CD4-positive, alpha-beta T cell treated with Interleukin-21 for 1 hour (primary cell): ENCODE measurements at regions not wholly inside any gene's neighbourhood (a gene's known extent, or its start where the extent isn't known, plus 50 kb on each side); places are given as distances from the start of the nearest gene placed in this dataset.

Source experiments
- DNase-seq: peaks from one replicate; pipeline ENCODE4 v3.0.0-alpha.2; 2020

DNA sequence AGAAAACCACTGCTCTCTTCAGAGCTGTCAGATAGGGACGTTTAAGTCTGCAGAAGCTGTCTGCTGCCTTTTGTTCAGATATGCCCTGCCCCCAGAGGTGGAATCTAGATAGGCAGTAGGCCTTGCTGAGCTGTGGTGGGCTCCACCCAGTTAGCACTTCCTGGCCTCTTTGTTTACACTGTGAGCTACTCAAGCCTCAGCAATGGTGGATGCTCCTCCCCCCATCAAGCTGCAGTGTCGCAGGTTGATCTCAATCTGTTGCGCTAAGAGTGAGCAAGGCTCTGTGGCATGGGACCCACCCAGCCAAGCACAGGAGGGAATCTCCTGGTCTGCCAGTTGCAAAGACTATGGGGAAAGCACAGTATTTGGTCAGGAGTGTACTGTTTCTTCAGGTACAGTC is 59.2 kb upstream of the ZNF641 start:
- DNase-seq = peak; percentile 64

- no peak for DNase-seq
These were observed 59.0 kb upstream of the ANP32D start for GRCh38 chr12:48413388-48413787.

- no peak for DNase-seq
These were observed 58.3 kb upstream of the ANP32D start for GRCh38 chr12:48414021-48414420.

DNA sequence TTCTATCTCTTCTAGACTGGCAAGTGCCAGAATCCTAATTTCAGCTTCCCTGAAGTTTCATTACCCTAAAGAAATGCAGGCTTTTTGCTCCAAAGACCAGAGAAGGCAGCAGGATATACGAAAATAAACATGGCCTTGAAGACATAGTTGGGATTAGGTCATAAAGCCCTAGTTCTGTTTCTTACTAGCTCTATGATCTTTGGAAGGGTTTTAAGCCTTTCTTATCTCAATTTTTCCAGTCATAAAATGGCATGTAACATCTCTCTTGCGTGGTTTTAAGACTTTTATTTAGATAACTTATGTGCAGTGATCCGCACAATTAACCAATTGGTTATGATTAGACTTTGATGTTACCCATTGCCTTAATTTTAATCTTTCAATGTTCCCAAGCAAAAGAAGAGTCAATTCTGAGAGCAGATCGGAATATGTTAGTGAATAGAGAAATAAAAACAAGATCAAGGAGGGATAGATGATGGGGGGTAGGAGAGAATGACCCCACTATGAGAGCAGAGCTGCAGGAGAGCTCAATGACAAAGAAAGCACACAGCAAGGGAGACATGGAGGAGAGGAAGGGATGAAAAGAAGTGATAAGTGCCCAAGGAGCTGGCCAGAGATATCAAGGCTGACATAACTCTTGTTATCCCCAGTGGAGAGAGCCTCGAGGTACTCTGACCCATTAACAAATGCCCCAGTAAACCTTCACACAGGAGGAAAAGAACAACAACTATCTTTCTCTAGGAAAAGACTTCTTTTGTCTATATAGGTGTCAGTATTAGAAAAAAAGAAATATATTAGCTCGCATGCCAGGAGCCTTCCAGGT is 53.0 kb upstream of the ANP32D start:
- DNase-seq = no peak

- DNase-seq = no peak
These were observed 52.2 kb upstream of the ANP32D start for GRCh38 chr12:48420039-48420775.

DNA sequence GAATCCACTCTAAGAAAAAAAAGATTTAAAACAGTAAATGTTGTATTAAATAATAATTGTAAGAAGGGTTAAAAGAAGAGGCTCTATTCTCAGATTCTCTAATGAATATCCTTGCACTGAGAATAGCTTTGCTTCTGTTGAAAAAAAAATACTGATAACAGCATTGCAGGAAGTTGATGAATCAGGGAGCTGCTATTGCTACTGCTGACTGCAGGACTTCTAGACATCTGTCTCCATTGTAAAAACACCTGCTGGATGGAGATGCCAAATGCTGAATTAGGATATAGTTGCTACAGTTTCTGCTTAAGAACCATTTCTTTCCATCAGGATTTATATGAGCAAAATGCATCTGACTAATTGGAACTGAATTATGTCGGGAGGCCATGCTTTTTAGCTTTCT is 50.3 kb upstream of the ANP32D start:
- DNase-seq = no peak
